GM23338 (cell line): ENCODE measurements at regions not wholly inside any gene's neighbourhood (a gene's known extent, or its start where the extent isn't known, plus 50 kb on each side); places are given as distances from the start of the nearest gene placed in this dataset.

ENCODE experiments used
- EZH2 ChIP-seq: fragments of 200-600 bp; sonication (generic); IDR thresholded peaks from one replicate; pipeline ENCODE4 v1.8.0; 2017; ENCODE audit warnings: antibody characterized with exemption, mild to moderate bottlenecking, low read depth; ENCODE audit not compliant: unreplicated experiment
- POLR2AphosphoS5 ChIP-seq: IDR thresholded peaks from 2 replicates; pipeline ENCODE4 v1.6.1; 2016; ENCODE audit warnings: antibody characterized with exemption, low read depth
- TF ChIP-seq, protein P1 (sequence below), 2 experiments: fragments of 200-600 bp in 1 of 2; sonication (generic) in 1 of 2; conservative IDR thresholded peaks; 2 replicates each; pipeline versions ENCODE4 v1.5.1 to v1.6.1; 2016 to 2017; ENCODE audit warnings: antibody characterized with exemption in 2 of 2, low read depth in 2 of 2, mild to moderate bottlenecking in 2 of 2, moderate library complexity in 1 of 2
- TF ChIP-seq, protein P2 (sequence below): IDR thresholded peaks from one replicate; pipeline ENCODE4 v1.6.1; 2018; ENCODE audit warnings: antibody characterized with exemption; ENCODE audit not compliant: unreplicated experiment
- TF ChIP-seq, protein P3 (sequence below): fragments of 250-450 bp; sonication (Bioruptor Pico); IDR thresholded peaks from 2 replicates; pipeline ENCODE4 v1.5.0; 2020; ENCODE audit warnings: mild to moderate bottlenecking, moderate library complexity

DNA sequence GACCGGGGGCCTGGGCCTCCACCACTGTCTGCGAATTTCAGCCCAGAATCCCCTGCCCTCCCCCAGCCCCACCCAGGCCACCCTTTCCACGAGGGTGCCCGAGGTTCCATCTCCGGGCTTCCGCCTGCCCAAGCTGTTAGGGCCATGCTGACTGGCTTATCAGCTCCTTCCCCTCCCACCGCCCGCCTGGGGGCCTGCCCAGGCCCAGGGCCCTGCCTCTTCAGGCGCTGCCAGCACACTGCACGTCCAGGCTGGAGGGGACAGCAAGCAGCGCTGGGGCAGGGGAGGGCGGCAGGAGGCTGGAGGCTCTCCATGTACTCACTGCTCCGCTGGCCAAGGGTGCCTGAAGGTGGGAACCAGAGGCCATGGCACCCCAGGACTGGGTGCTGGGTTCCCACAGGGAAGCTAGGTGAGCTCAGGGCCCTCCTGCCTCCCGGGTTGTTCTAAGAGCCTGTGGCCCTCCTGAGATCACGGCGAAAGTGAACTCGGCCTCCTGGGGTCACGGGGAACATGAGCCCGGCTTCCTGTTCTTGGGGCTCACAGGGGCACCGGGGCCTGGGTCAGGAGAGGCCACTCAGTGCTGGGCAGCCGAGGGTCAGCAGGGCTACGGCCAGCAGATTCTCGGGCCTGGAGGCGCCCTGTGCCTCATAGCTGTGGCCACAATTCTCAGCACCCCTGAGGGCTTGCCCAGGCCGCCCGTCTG, 57.7 kb upstream of the EGFL7 start:
- TF ChIP-seq, protein P1, sequence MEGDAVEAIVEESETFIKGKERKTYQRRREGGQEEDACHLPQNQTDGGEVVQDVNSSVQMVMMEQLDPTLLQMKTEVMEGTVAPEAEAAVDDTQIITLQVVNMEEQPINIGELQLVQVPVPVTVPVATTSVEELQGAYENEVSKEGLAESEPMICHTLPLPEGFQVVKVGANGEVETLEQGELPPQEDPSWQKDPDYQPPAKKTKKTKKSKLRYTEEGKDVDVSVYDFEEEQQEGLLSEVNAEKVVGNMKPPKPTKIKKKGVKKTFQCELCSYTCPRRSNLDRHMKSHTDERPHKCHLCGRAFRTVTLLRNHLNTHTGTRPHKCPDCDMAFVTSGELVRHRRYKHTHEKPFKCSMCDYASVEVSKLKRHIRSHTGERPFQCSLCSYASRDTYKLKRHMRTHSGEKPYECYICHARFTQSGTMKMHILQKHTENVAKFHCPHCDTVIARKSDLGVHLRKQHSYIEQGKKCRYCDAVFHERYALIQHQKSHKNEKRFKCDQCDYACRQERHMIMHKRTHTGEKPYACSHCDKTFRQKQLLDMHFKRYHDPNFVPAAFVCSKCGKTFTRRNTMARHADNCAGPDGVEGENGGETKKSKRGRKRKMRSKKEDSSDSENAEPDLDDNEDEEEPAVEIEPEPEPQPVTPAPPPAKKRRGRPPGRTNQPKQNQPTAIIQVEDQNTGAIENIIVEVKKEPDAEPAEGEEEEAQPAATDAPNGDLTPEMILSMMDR (conservative IDR thresholded peaks at IDR 0.05; ENCODE audit: low read depth in 2 of 2): no peak
- TF ChIP-seq POLR2AphosphoS5 (no peak), EZH2 (no peak)
- TF ChIP-seq, protein P2, sequence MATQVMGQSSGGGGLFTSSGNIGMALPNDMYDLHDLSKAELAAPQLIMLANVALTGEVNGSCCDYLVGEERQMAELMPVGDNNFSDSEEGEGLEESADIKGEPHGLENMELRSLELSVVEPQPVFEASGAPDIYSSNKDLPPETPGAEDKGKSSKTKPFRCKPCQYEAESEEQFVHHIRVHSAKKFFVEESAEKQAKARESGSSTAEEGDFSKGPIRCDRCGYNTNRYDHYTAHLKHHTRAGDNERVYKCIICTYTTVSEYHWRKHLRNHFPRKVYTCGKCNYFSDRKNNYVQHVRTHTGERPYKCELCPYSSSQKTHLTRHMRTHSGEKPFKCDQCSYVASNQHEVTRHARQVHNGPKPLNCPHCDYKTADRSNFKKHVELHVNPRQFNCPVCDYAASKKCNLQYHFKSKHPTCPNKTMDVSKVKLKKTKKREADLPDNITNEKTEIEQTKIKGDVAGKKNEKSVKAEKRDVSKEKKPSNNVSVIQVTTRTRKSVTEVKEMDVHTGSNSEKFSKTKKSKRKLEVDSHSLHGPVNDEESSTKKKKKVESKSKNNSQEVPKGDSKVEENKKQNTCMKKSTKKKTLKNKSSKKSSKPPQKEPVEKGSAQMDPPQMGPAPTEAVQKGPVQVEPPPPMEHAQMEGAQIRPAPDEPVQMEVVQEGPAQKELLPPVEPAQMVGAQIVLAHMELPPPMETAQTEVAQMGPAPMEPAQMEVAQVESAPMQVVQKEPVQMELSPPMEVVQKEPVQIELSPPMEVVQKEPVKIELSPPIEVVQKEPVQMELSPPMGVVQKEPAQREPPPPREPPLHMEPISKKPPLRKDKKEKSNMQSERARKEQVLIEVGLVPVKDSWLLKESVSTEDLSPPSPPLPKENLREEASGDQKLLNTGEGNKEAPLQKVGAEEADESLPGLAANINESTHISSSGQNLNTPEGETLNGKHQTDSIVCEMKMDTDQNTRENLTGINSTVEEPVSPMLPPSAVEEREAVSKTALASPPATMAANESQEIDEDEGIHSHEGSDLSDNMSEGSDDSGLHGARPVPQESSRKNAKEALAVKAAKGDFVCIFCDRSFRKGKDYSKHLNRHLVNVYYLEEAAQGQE: no peak
- TF ChIP-seq, protein P3, sequence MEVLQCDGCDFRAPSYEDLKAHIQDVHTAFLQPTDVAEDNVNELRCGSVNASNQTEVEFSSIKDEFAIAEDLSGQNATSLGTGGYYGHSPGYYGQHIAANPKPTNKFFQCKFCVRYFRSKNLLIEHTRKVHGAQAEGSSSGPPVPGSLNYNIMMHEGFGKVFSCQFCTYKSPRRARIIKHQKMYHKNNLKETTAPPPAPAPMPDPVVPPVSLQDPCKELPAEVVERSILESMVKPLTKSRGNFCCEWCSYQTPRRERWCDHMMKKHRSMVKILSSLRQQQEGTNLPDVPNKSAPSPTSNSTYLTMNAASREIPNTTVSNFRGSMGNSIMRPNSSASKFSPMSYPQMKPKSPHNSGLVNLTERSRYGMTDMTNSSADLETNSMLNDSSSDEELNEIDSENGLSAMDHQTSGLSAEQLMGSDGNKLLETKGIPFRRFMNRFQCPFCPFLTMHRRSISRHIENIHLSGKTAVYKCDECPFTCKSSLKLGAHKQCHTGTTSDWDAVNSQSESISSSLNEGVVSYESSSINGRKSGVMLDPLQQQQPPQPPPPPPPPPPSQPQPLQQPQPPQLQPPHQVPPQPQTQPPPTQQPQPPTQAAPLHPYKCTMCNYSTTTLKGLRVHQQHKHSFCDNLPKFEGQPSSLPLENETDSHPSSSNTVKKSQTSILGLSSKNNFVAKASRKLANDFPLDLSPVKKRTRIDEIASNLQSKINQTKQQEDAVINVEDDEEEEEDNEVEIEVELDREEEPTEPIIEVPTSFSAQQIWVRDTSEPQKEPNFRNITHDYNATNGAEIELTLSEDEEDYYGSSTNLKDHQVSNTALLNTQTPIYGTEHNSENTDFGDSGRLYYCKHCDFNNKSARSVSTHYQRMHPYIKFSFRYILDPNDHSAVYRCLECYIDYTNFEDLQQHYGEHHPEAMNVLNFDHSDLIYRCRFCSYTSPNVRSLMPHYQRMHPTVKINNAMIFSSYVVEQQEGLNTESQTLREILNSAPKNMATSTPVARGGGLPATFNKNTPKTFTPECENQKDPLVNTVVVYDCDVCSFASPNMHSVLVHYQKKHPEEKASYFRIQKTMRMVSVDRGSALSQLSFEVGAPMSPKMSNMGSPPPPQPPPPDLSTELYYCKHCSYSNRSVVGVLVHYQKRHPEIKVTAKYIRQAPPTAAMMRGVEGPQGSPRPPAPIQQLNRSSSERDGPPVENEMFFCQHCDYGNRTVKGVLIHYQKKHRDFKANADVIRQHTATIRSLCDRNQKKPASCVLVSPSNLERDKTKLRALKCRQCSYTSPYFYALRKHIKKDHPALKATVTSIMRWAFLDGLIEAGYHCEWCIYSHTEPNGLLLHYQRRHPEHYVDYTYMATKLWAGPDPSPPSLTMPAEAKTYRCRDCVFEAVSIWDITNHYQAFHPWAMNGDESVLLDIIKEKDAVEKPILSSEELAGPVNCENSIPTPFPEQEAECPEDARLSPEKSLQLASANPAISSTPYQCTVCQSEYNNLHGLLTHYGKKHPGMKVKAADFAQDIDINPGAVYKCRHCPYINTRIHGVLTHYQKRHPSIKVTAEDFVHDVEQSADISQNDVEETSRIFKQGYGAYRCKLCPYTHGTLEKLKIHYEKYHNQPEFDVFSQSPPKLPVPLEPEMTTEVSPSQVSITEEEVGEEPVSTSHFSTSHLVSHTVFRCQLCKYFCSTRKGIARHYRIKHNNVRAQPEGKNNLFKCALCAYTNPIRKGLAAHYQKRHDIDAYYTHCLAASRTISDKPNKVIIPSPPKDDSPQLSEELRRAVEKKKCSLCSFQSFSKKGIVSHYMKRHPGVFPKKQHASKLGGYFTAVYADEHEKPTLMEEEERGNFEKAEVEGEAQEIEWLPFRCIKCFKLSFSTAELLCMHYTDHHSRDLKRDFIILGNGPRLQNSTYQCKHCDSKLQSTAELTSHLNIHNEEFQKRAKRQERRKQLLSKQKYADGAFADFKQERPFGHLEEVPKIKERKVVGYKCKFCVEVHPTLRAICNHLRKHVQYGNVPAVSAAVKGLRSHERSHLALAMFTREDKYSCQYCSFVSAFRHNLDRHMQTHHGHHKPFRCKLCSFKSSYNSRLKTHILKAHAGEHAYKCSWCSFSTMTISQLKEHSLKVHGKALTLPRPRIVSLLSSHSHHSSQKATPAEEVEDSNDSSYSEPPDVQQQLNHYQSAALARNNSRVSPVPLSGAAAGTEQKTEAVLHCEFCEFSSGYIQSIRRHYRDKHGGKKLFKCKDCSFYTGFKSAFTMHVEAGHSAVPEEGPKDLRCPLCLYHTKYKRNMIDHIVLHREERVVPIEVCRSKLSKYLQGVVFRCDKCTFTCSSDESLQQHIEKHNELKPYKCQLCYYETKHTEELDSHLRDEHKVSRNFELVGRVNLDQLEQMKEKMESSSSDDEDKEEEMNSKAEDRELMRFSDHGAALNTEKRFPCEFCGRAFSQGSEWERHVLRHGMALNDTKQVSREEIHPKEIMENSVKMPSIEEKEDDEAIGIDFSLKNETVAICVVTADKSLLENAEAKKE (CRISPR knock-in tag): no peak
